PC-3 (cell line): ENCODE measurements at regions not wholly inside any gene's neighbourhood (a gene's known extent, or its start where the extent isn't known, plus 50 kb on each side); places are given as distances from the start of the nearest gene placed in this dataset.

Experiments used
- ATAC-seq: fragments of 200-7000 bp; cut with Tn5 transposase; 2 replicates; pipeline ENCODE4 v1.9.1; 2020; ENCODE audit warnings: mild to moderate bottlenecking, moderate library complexity
- BruUV-seq: library from RNA; stranded (reverse); fragments of 400-500 nt; replicated peaks from 2 replicates; lab custom pipeline; 2021; lab: Mats Ljungman, UMichigan
- CTCF ChIA-PET: fragments of 300-600 bp; sonication (Branson Sonifier 250); formaldehyde crosslinking; loops from one replicate; lab custom pipeline; 2022; ENCODE audit warnings: antibody characterized with exemption; lab: Charles Lee
- POLR2A ChIA-PET: fragments of 300-600 bp; sonication (Branson Sonifier 250); formaldehyde crosslinking; loops from one replicate; lab custom pipeline; 2022; ENCODE audit warnings: antibody characterized with exemption; ENCODE audit not compliant: unreplicated experiment; lab: Charles Lee
- DNase-seq: peaks from one replicate; pipeline ENCODE4 v3.0.0-alpha.2; 2015
- H2AFZ ChIP-seq: fragments of 300-600 bp; sonication (generic); 2 replicates; pipeline ENCODE4 v1.6.0; 2016; ENCODE audit warnings: antibody characterized with exemption, low read length
- H3F3A ChIP-seq: fragments of 300-600 bp; sonication (generic); one replicate; pipeline ENCODE4 v1.6.0; 2017; ENCODE audit warnings: antibody characterized with exemption, low read length, control low read depth, mild to moderate bottlenecking; ENCODE audit not compliant: unreplicated experiment
- H3K27ac ChIP-seq: fragments of 300-600 bp; sonication (generic); 2 replicates; pipeline ENCODE4 v1.5.1; 2016; ENCODE audit warnings: mild to moderate bottlenecking, low read length
- H3K27me3 ChIP-seq: fragments of 300-600 bp; sonication (generic); 2 replicates; pipeline ENCODE4 v1.6.1; 2016; ENCODE audit warnings: low read length, mixed read lengths
- H3K36me3 ChIP-seq: fragments of 300-600 bp; sonication (generic); 2 replicates; pipeline ENCODE4 v1.6.1; 2016; ENCODE audit warnings: low read depth, mixed run types, low read length, mixed read lengths
- H3K4me1 ChIP-seq: fragments of 300-600 bp; sonication (generic); 2 replicates; pipeline ENCODE4 v1.5.1; 2016; ENCODE audit warnings: low read length; ENCODE audit not compliant: insufficient read depth
- H3K4me2 ChIP-seq: fragments of 300-600 bp; sonication (generic); 2 replicates; pipeline ENCODE4 v1.6.0; 2016; ENCODE audit warnings: low read length
- H3K4me3 ChIP-seq: fragments of 300-600 bp; sonication (generic); 2 replicates; pipeline ENCODE4 v1.5.1; 2016; ENCODE audit warnings: mild to moderate bottlenecking, low read length, mixed read lengths
- H3K79me2 ChIP-seq: fragments of 300-600 bp; sonication (generic); 2 replicates; pipeline ENCODE4 v1.6.1; 2017; ENCODE audit warnings: low read length, mixed read lengths
- H3K9ac ChIP-seq: fragments of 300-600 bp; sonication (generic); 2 replicates; pipeline ENCODE4 v1.6.0; 2016; ENCODE audit warnings: mild to moderate bottlenecking, low read length
- H3K9me2 ChIP-seq: fragments of 300-600 bp; sonication (generic); replicated peaks from 2 replicates; pipeline ENCODE4 v1.6.1; 2016; ENCODE audit warnings: mixed run types, low read length, mixed read lengths
- H3K9me3 ChIP-seq: fragments of 300-600 bp; sonication (generic); 2 replicates; pipeline ENCODE4 v1.6.1; 2016; ENCODE audit warnings: low read length, mixed read lengths
- H4K20me1 ChIP-seq: fragments of 300-600 bp; sonication (generic); 2 replicates; pipeline ENCODE4 v1.6.1; 2016; ENCODE audit warnings: low read length, mixed read lengths
- CTCF ChIP-seq: fragments of 300-600 bp; sonication (generic); conservative IDR thresholded peaks from 2 replicates; pipeline ENCODE4 v1.5.1; 2017; ENCODE audit warnings: antibody characterized with exemption, low read depth, mild to moderate bottlenecking, low read length
- EZH2 ChIP-seq: fragments of 300-600 bp; sonication (generic); IDR thresholded peaks from one replicate; pipeline ENCODE4 v1.6.1; 2017; ENCODE audit warnings: antibody characterized with exemption, mild to moderate bottlenecking, low read length; ENCODE audit not compliant: unreplicated experiment
- EZH2phosphoT487 ChIP-seq: fragments of 300-600 bp; sonication (generic); IDR thresholded peaks from 2 replicates; pipeline ENCODE4 v1.6.1; 2018; ENCODE audit warnings: mild to moderate bottlenecking, antibody characterized with exemption, low read length, borderline replicate concordance
- intact Hi-C: fragments of 100-400 bp; cut with micrococcal nuclease; formaldehyde crosslinking; loops from 2 replicates; pipeline ENCODE4 v1.9.0; 2023

- CTCF ChIA-PET = no interaction called here
- no TSS peak for BruUV-seq
- Histone ChIP-seq H4K20me1 (no peaks in the 10 kb centered on the region), H3F3A (no peaks in the 10 kb centered on the region), H3K27ac (no peak overlapping the region), H3K4me1 (0 out of 2 replicates have a peak, but pooled peaks cover 5% of the 10 kb centered on the region), H3K9me2 (no peaks in the 10 kb centered on the region), H3K4me2 (no peak overlapping the region), H3K9me3 (no peaks in the 10 kb centered on the region), H3K79me2 (no peaks in the 10 kb centered on the region), H3K36me3 (no peaks in the 10 kb centered on the region), H3K9ac (no peak overlapping the region), H3K4me3 (no peak overlapping the region), H3K27me3 (no peaks in the 10 kb centered on the region), H2AFZ (no peak overlapping the region)
- DNase-seq (no peak), ATAC-seq (no peak)
- POLR2A ChIA-PET = interaction anchor here (0.7 kb wide), 1 partner anchor 179 kb away, joined by 4 read pairs; no protein-coding TSS in a partner anchor
- intact Hi-C loops = no loop called here
- TF ChIP-seq CTCF (no peak), EZH2 (no peak), EZH2phosphoT487 (no peak)
Measured at GRCh38 chr13:50527612-50528509, 315.6 kb downstream of the DLEU7 start.

- Histone ChIP-seq H3K79me2 (no peaks in the 10 kb centered on the region), H3K36me3 (no peaks in the 10 kb centered on the region), H3K4me3 (no peak overlapping the region), H3K9ac (no peak overlapping the region), H2AFZ (peak overlapping the region; percentile 70), H3K9me3 (no peaks in the 10 kb centered on the region), H3F3A (no peaks in the 10 kb centered on the region), H3K27me3 (no peaks in the 10 kb centered on the region), H3K9me2 (no peaks in the 10 kb centered on the region), H3K4me1 (0 out of 2 replicates have a peak, but pooled peaks cover 5% of the 10 kb centered on the region), H3K4me2 (peak overlapping the region; percentile 38; the same call in 1 of the 2 replicates), H3K27ac (no peak overlapping the region), H4K20me1 (no peaks in the 10 kb centered on the region)
- ChIA-PET CTCF (interaction anchor here (0.6 kb wide), 1 partner anchor 553 kb away, joined by 4 read pairs; no protein-coding TSS in a partner anchor), POLR2A (no interaction called here)
- DNase-seq (peak; percentile 14), ATAC-seq (peak; percentile 18)
- TF ChIP-seq EZH2 (no peak), CTCF (no peak), EZH2phosphoT487 (no peak)
- intact Hi-C loops = no loop called here
- no TSS peak for BruUV-seq
Measured at GRCh38 chr13:50529154-50529882, 314.2 kb downstream of the DLEU7 start.
